Panc1 (cell line): ENCODE measurements at regions not wholly inside any gene's neighbourhood (a gene's known extent, or its start where the extent isn't known, plus 50 kb on each side); places are given as distances from the start of the nearest gene placed in this dataset.
A peak's percentile ranks its signal among the peaks of the same experiment; 100 is the strongest.

Source experiments
- CTCF ChIP-seq: fragments of 450-650 bp; IDR thresholded peaks from 2 replicates; pipeline ENCODE4 v1.5.1; 2017; ENCODE audit warnings: mild to moderate bottlenecking
- POLR2AphosphoS5 ChIP-seq: IDR thresholded peaks from 2 replicates; pipeline ENCODE4 v1.6.1; 2012; ENCODE audit warnings: mild to moderate bottlenecking, low read depth, low read length, moderate library complexity

GRCh38 chr11:126113515-126113957 lies 50.9 kb upstream of the CDON start:
- TF ChIP-seq CTCF (no peak), POLR2AphosphoS5 (peak; percentile 31; the same call in 1 of the 2 replicates)
